AG04449 (cell line): ENCODE measurements at regions not wholly inside any gene's neighbourhood (a gene's known extent, or its start where the extent isn't known, plus 50 kb on each side); places are given as distances from the start of the nearest gene placed in this dataset.

ENCODE experiments used
- CTCF ChIA-PET: fragments of 350-600 bp; formaldehyde crosslinking; extraction: SDS; loops from one replicate; lab custom pipeline; 2021; ENCODE audit warnings: antibody characterized with exemption; lab: Yijun Ruan, JAX
- POLR2A ChIA-PET: fragments of 400-600, 350-600 bp; formaldehyde crosslinking; extraction: SDS; loops from one replicate; lab custom pipeline; 2020; ENCODE audit warnings: antibody characterized with exemption, inconsistent platforms; lab: Yijun Ruan, JAX
- DNase-seq: peaks from one replicate; pipeline ENCODE4 v3.0.0-alpha.2; 2010; ENCODE audit warnings: low read depth, low spot score
- H3K4me3 ChIP-seq: 2 replicates; pipeline ENCODE4 v1.5.1; 2011; ENCODE audit warnings: low read depth, mild to moderate bottlenecking, control low read depth, low read length
- CTCF ChIP-seq: IDR thresholded peaks from one replicate; pipeline ENCODE4 v1.5.1; 2011; ENCODE audit warnings: mild to moderate bottlenecking, moderate library complexity, low read length, control low read depth, inconsistent platforms; ENCODE audit not compliant: insufficient read depth; ENCODE audit errors: missing control alignments

DNA sequence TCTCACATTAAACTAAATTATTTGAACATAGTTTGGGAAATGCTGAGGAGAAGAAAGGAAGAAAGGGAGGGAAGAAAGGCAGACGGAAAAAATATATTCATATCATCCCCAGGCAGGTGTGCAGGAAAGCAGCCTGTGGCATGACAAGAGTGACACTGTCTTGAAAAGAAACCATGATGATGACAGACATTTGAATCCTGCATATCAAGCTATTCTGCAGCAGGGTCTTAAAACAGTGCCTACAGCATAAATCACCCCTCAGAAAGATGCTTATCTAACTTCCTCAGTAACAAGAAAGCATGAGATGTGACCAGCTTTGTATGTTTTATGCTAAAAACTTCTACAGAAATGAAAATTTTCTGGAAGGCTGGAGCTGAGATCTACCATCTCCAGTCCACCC lies 144.5 kb upstream of the GRM7 start:
- ChIA-PET POLR2A (no interaction called here), CTCF (no interaction called here)
- DNase-seq: no peak
- no peak overlapping the region for H3K4me3 ChIP-seq
- no peak for TF ChIP-seq CTCF

- no peak overlapping the region for H3K4me3 ChIP-seq
- POLR2A ChIA-PET: no interaction called here
- CTCF ChIA-PET: no interaction called here
These were observed 143.6 kb upstream of the GRM7 start for GRCh38 chr3:6717026-6717943.

DNA sequence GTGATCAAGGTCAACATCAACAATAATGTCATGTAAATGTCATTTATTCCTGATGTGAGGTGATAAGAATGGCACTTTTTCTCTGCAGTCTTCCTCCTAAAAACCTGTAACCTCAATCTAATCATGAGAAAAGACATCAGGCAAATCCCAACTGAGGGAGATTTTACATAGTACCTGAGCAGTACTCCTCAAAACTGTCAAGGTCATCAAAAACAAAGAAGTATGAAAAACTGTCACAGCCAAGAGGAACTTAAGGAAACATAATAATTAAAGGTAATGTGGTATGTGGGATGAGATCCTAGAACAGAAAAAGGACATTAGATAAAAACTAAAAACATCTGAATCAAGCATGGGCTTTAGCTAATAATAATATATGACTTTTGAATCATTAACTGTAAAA lies 140.9 kb upstream of the GRM7 start:
- ChIA-PET CTCF (no interaction called here), POLR2A (no interaction called here)
- no peak for DNase-seq
- no peak for TF ChIP-seq CTCF
- no peak overlapping the region for H3K4me3 ChIP-seq

More at GRCh38 chr3:6717026-6717943, 143.6 kb upstream of the GRM7 start:
- no peak for TF ChIP-seq CTCF
- no peak for DNase-seq

DNA sequence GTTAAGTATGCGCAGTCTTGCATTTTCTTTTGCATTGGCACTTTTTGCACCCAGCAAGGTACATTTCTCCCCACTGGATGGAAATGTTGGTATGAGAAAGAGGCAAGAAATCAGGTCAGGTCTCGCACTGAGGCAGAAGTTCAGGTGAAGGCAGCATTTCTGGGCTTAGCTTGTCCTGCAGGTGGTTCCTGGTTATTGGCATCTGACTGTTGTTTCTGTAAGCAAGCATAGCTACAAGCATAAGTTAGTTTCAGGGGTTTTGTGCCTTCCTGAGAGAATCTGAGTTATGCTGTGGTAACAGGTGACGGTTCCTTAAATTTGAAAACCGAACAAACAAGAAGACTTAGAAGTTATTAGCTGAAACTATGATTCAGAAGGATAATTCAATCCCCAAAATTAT lies 139.4 kb upstream of the GRM7 start:
- ChIA-PET POLR2A (no interaction called here), CTCF (no interaction called here)
- no peak for TF ChIP-seq CTCF
- no peak overlapping the region for H3K4me3 ChIP-seq
- DNase-seq: no peak

- no peak for DNase-seq
- CTCF ChIA-PET: no interaction called here
- no peak for TF ChIP-seq CTCF
- POLR2A ChIA-PET: no interaction called here
- H3K4me3 ChIP-seq: no peak overlapping the region
These were observed 137.7 kb upstream of the GRM7 start for GRCh38 chr3:6723205-6723604.

- TF ChIP-seq CTCF: no peak
- no peak for DNase-seq
- ChIA-PET POLR2A (no interaction called here), CTCF (no interaction called here)
- no peak overlapping the region for H3K4me3 ChIP-seq
These were observed 134.1 kb upstream of the GRM7 start for GRCh38 chr3:6726811-6727210.
